Umbilical cord (tissue), 1 donor: ENCODE measurements at regions not wholly inside any gene's neighbourhood (a gene's known extent, or its start where the extent isn't known, plus 50 kb on each side); places are given as distances from the start of the nearest gene placed in this dataset.
A peak's percentile ranks its signal among the peaks of the same experiment; 100 is the strongest.
"Not testable (repeated sequence)": the region's sequence is repeated elsewhere in the genome, so short reads cannot be mapped to it uniquely, and the experiment has no call there.

Experiments
- DNase-seq: peaks from one replicate; pipeline ENCODE4 v3.0.0-alpha.2; 2015; ENCODE audit warnings: low spot score

- DNase-seq: no peak
These were observed 58.6 kb upstream of the CNTNAP2 start for GRCh38 chr7:146057958-146058357.

GRCh38 chr7:146054909-146055308 is 61.7 kb upstream of the CNTNAP2 start:
- DNase-seq: no peak

GRCh38 chr7:146053492-146053891 is 63.1 kb upstream of the CNTNAP2 start:
- no peak for DNase-seq

- not testable (repeated sequence) for DNase-seq
These were observed 73.3 kb upstream of the CNTNAP2 start for GRCh38 chr7:146043310-146043709.

- no peak for DNase-seq
These were observed 88.3 kb upstream of the CNTNAP2 start for GRCh38 chr7:146028251-146028750.

GRCh38 chr7:146027243-146027642 is 89.4 kb upstream of the CNTNAP2 start:
- no peak for DNase-seq

GRCh38 chr7:146022776-146023175 is 93.8 kb upstream of the CNTNAP2 start:
- DNase-seq: no peak

- not testable (repeated sequence) for DNase-seq
These were observed 97.3 kb upstream of the CNTNAP2 start for GRCh38 chr7:146019041-146020004.

- DNase-seq: not testable (repeated sequence)
These were observed 99.2 kb upstream of the CNTNAP2 start for GRCh38 chr7:146017366-146017765.

- DNase-seq: not testable (repeated sequence)
These were observed 102.4 kb upstream of the CNTNAP2 start for GRCh38 chr7:146014154-146014553.

GRCh38 chr7:146008293-146008692 is 108.3 kb upstream of the CNTNAP2 start:
- DNase-seq: no peak

- DNase-seq: no peak
These were observed 111.8 kb upstream of the CNTNAP2 start for GRCh38 chr7:146004805-146005204.

- DNase-seq: no peak
These were observed 114.0 kb upstream of the CNTNAP2 start for GRCh38 chr7:146002431-146003078.

- DNase-seq: no peak
These were observed 114.6 kb upstream of the CNTNAP2 start for GRCh38 chr7:146002008-146002407.

GRCh38 chr7:146000882-146001281 is 115.7 kb upstream of the CNTNAP2 start:
- DNase-seq: no peak

- DNase-seq: no peak
These were observed 127.1 kb upstream of the CNTNAP2 start for GRCh38 chr7:145989469-145989868.

- no peak for DNase-seq
These were observed 130.2 kb upstream of the CNTNAP2 start for GRCh38 chr7:145986248-145986874.

- DNase-seq: no peak
These were observed 137.8 kb upstream of the CNTNAP2 start for GRCh38 chr7:145978769-145979168.

- DNase-seq: no peak
These were observed 156.6 kb upstream of the CNTNAP2 start for GRCh38 chr7:145959981-145960380.

- DNase-seq: peak; percentile 30
These were observed 159.3 kb upstream of the CNTNAP2 start for GRCh38 chr7:145957160-145957890.

- DNase-seq: no peak
These were observed 165.0 kb upstream of the CNTNAP2 start for GRCh38 chr7:145951566-145951965.
